ENCODE measurements at regions not wholly inside any gene's neighbourhood (a gene's known extent, or its start where the extent isn't known, plus 50 kb on each side); places are given as distances from the start of the nearest gene placed in this dataset.
"Not testable (repeated sequence)": the region's sequence is repeated elsewhere in the genome, so short reads cannot be mapped to it uniquely, and the experiment has no call there.

- no peak for FAIRE-seq
- DNase-seq (ENCODE audit: insufficient read length, low spot score): no peak
- TF ChIP-seq CTCF (IDR thresholded peaks at IDR 0.05; ENCODE audit: insufficient read depth, missing control alignments): no peak
Measured at GRCh38 chr13:111064661-111065060, 50.4 kb upstream of the ARHGEF7 start.

GRCh38 chr13:111062966-111063365 is 52.1 kb upstream of the ARHGEF7 start:
- DNase-seq (ENCODE audit: insufficient read length, low spot score) (no peak), FAIRE-seq (no peak)
- no peak for TF ChIP-seq CTCF (IDR thresholded peaks at IDR 0.05; ENCODE audit: insufficient read depth, missing control alignments)

- DNase-seq (ENCODE audit: insufficient read length, low spot score) (no peak), FAIRE-seq (no peak)
- TF ChIP-seq CTCF (IDR thresholded peaks at IDR 0.05; ENCODE audit: insufficient read depth, missing control alignments): no peak
Measured at GRCh38 chr13:111062305-111062704, 52.8 kb upstream of the ARHGEF7 start.

GRCh38 chr13:111061358-111062045 is 53.6 kb upstream of the ARHGEF7 start:
- DNase-seq (ENCODE audit: insufficient read length, low spot score): no peak
- no peak for TF ChIP-seq CTCF (IDR thresholded peaks at IDR 0.05; ENCODE audit: insufficient read depth, missing control alignments)
- FAIRE-seq: no peak

GRCh38 chr13:111060237-111060919 is 54.7 kb upstream of the ARHGEF7 start:
- DNase-seq (ENCODE audit: insufficient read length, low spot score): no peak
- no peak for FAIRE-seq
- no peak for TF ChIP-seq CTCF (IDR thresholded peaks at IDR 0.05; ENCODE audit: insufficient read depth, missing control alignments)

GRCh38 chr13:111058796-111059506 is 56.2 kb upstream of the ARHGEF7 start:
- TF ChIP-seq CTCF (IDR thresholded peaks at IDR 0.05; ENCODE audit: insufficient read depth, missing control alignments): no peak
- DNase-seq (ENCODE audit: insufficient read length, low spot score) (no peak), FAIRE-seq (no peak)

GRCh38 chr13:111058339-111058738 is 56.8 kb upstream of the ARHGEF7 start:
- DNase-seq (ENCODE audit: insufficient read length, low spot score); FAIRE-seq: not testable (repeated sequence)

GRCh38 chr13:111051726-111052232 is 63.3 kb upstream of the ARHGEF7 start:
- FAIRE-seq; DNase-seq (ENCODE audit: insufficient read length, low spot score): not testable (repeated sequence)
